HCT116 (cell line): ENCODE measurements at regions not wholly inside any gene's neighbourhood (a gene's known extent, or its start where the extent isn't known, plus 50 kb on each side); places are given as distances from the start of the nearest gene placed in this dataset.
"Not testable (repeated sequence)": the region's sequence is repeated elsewhere in the genome, so short reads cannot be mapped to it uniquely, and the experiment has no call there.

ENCODE experiments used
- ATAC-seq: fragments of 200-7000 bp; cut with Tn5 transposase; 2 replicates; pipeline ENCODE4 v1.9.1; 2020; ENCODE audit warnings: mild to moderate bottlenecking, moderate library complexity
- BruUV-seq: library from RNA; stranded (reverse); fragments of 400-500 nt; replicated peaks from 2 replicates; lab custom pipeline; 2021; lab: Mats Ljungman, UMichigan
- CTCF ChIA-PET: fragments of 300-600 bp; sonication (Branson Sonifier 250); formaldehyde crosslinking; loops from one replicate; lab custom pipeline; 2021; ENCODE audit warnings: antibody characterized with exemption; lab: Charles Lee
- POLR2A ChIA-PET: fragments of 300-600, 350-600 bp; sonication (Branson Sonifier 250); formaldehyde crosslinking; loops from one replicate; lab custom pipeline; 2021; ENCODE audit warnings: antibody characterized with exemption; lab: Charles Lee
- RAD21 ChIA-PET, 2 experiments: fragments of 300-600 bp; sonication (Branson Sonifier 250); formaldehyde crosslinking; loops; one replicate each; lab custom pipeline; 2023; ENCODE audit warnings: low total read pairs in 2 of 2; ENCODE audit not compliant: uncharacterized antibody in 2 of 2, unreplicated experiment in 2 of 2, low non-redundant PET in 1 of 2; lab: Charles Lee
- DNase-seq: peaks from one replicate; pipeline ENCODE4 v3.0.0-alpha.2; 2010; ENCODE audit warnings: low read depth, low spot score
- H2AFZ ChIP-seq: fragments of 200-600 bp; shearing (Covaris generic), sonication (generic); 2 replicates; pipeline ENCODE4 v1.6.1; 2017; ENCODE audit warnings: low read depth, mixed run types, mixed read lengths, antibody characterized with exemption, low read length; ENCODE audit not compliant: poor library complexity, severe bottlenecking
- H3K27ac ChIP-seq: 2 replicates; pipeline ENCODE4 v1.5.1; 2012; ENCODE audit warnings: low read depth, low read length
- H3K27me3 ChIP-seq: fragments of 200-600 bp; sonication (generic); 2 replicates; pipeline ENCODE4 v1.6.1; 2016; ENCODE audit warnings: mixed run types, low read length, mixed read lengths; ENCODE audit not compliant: insufficient read depth
- H3K36me3 ChIP-seq, 2 experiments: fragments of 200-500 bp in 1 of 2; fragments of 200-600 bp in 1 of 2; sonication (Bioruptor generic) in 1 of 2; sonication (generic) in 1 of 2; 2 replicates each; pipeline versions ENCODE4 v1.5.1 to v1.6.1; 2014 to 2016; ENCODE audit warnings: low read length in 2 of 2, inconsistent platforms in 1 of 2, mixed read lengths in 1 of 2, mixed run types in 1 of 2; ENCODE audit not compliant: insufficient read depth in 2 of 2, control insufficient read depth in 1 of 2
- H3K4me1 ChIP-seq, 2 experiments: fragments of 200-600 bp in 1 of 2; sonication (generic) in 1 of 2; 2 replicates each; pipeline versions ENCODE4 v1.5.1 to v1.6.1; 2012 to 2017; ENCODE audit warnings: low read length in 2 of 2, inconsistent platforms in 1 of 2, mild to moderate bottlenecking in 1 of 2, mixed read lengths in 1 of 2, mixed run types in 1 of 2, moderate library complexity in 1 of 2; ENCODE audit not compliant: insufficient read depth in 2 of 2, control insufficient read depth in 1 of 2
- H3K4me2 ChIP-seq: fragments of 200-600 bp; sonication (generic); 2 replicates; pipeline ENCODE4 v1.6.1; 2017; ENCODE audit warnings: mixed run types, low read length, mixed read lengths
- H3K4me3 ChIP-seq, 2 experiments: fragments of 200-600 bp in 1 of 2; sonication (generic) in 1 of 2; replicated peaks in 1 of 2; 2 replicates each; pipeline ENCODE4 v1.5.1; 2011 to 2016; ENCODE audit warnings: low read length in 2 of 2, control low read depth in 1 of 2, low read depth in 1 of 2, mild to moderate bottlenecking in 1 of 2, mixed read lengths in 1 of 2, mixed run types in 1 of 2
- H3K79me2 ChIP-seq: fragments of 200-600 bp; sonication (generic); 2 replicates; pipeline ENCODE4 v1.6.1; 2017; ENCODE audit warnings: mild to moderate bottlenecking, mixed run types, low read length, moderate library complexity, mixed read lengths; ENCODE audit not compliant: insufficient read depth
- H3K9ac ChIP-seq: fragments of 200-600 bp; sonication (generic); 2 replicates; pipeline ENCODE4 v1.6.1; 2016; ENCODE audit warnings: low read length, mixed read lengths
- H3K9me2 ChIP-seq: fragments of 200-600 bp; sonication (generic), shearing (Covaris generic); 2 replicates; pipeline ENCODE4 v1.6.1; 2017; ENCODE audit warnings: mixed run types, mild to moderate bottlenecking, moderate library complexity; ENCODE audit not compliant: insufficient read depth
- H3K9me3 ChIP-seq, 2 experiments: fragments of 200-500 bp in 1 of 2; fragments of 200-600 bp in 1 of 2; sonication (Bioruptor generic) in 1 of 2; sonication (generic) in 1 of 2; 2 replicates each; pipeline ENCODE4 v1.6.1; 2014 to 2017; ENCODE audit warnings: low read length in 2 of 2, mixed read lengths in 2 of 2, inconsistent platforms in 1 of 2, low read depth in 1 of 2, mild to moderate bottlenecking in 1 of 2, mixed run types in 1 of 2, moderate library complexity in 1 of 2; ENCODE audit not compliant: control insufficient read depth in 1 of 2, insufficient read depth in 1 of 2
- H4K20me1 ChIP-seq: fragments of 200-600 bp; sonication (generic), shearing (Covaris generic); 2 replicates; pipeline ENCODE4 v1.6.1; 2017; ENCODE audit warnings: mixed run types, mild to moderate bottlenecking, moderate library complexity; ENCODE audit not compliant: insufficient read depth
- CBX3 ChIP-seq: IDR thresholded peaks from 2 replicates; pipeline ENCODE4 v1.6.1; 2012; ENCODE audit warnings: low read depth
- POLR2A ChIP-seq: IDR thresholded peaks from 2 replicates; pipeline ENCODE4 v1.7.0; 2011; ENCODE audit warnings: borderline replicate concordance; ENCODE audit not compliant: insufficient read depth, insufficient read length; ENCODE audit errors: extremely low read depth
- RAD21 ChIP-seq: IDR thresholded peaks from 2 replicates; pipeline ENCODE4 v1.6.1; 2012; ENCODE audit warnings: low read depth, mild to moderate bottlenecking
- SP1 ChIP-seq: IDR thresholded peaks from 2 replicates; pipeline ENCODE4 v1.6.1; 2012; ENCODE audit warnings: low read depth
- YY1 ChIP-seq: IDR thresholded peaks from 2 replicates; pipeline ENCODE4 v1.6.1; 2011; ENCODE audit warnings: low read length, low read depth, moderate library complexity, mild to moderate bottlenecking; ENCODE audit not compliant: insufficient replicate concordance; ENCODE audit errors: extremely low read depth
- intact Hi-C: fragments of 100-400 bp; cut with micrococcal nuclease; formaldehyde crosslinking; loops from 2 replicates; pipeline ENCODE4 v1.10.0; 2022
- TF ChIP-seq, protein P1 (sequence below): IDR thresholded peaks from 2 replicates; pipeline ENCODE4 v1.6.1; 2012
- TF ChIP-seq, protein P2 (sequence below), 3 experiments: fragments of 200-600 bp in 1 of 3; sonication (generic) in 1 of 3; IDR thresholded peaks in 2 of 3; conservative IDR thresholded peaks in 1 of 3; 2 replicates each; pipeline ENCODE4 v1.5.1; 2012 to 2017; ENCODE audit warnings: low read depth in 2 of 3, low read length in 2 of 3, antibody characterized with exemption in 1 of 3, borderline replicate concordance in 1 of 3, control low read depth in 1 of 3, mild to moderate bottlenecking in 1 of 3, mixed read lengths in 1 of 3, mixed run types in 1 of 3, moderate library complexity in 1 of 3; ENCODE audit not compliant: insufficient read depth in 1 of 3
- TF ChIP-seq, protein P3 (sequence below): IDR thresholded peaks from 2 replicates; pipeline ENCODE4 v1.6.1; 2011; ENCODE audit warnings: mild to moderate bottlenecking, low read length, moderate library complexity; ENCODE audit not compliant: insufficient replicate concordance; ENCODE audit errors: extremely low read depth

DNA sequence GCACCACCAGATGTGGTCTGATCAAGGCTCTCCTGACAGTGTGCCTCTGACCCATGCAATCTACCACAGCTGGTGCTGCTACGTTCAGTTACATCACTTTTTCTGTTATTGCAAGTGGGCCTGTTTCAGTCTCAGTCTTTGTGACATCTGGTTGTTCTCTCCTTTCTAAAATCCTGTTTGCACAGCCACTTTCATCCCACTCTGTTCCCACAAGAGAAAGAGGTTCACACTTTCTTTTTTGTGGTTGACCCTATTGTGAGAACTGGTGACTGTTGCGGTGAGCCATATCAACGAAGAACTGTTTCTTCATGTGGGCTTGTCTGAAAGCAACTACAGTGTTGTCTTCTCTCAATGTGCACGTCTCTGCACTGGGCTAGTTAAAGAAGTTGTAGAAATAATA lies 342.8 kb upstream of the ARPP21 start:
- TF ChIP-seq, protein P1, sequence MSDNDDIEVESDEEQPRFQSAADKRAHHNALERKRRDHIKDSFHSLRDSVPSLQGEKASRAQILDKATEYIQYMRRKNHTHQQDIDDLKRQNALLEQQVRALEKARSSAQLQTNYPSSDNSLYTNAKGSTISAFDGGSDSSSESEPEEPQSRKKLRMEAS: no peak
- TF ChIP-seq SP1: no peak
- no peak for TF ChIP-seq POLR2A
- no peak for TF ChIP-seq YY1
- TF ChIP-seq CBX3: no peak
- TF ChIP-seq RAD21: no peak
- TF ChIP-seq, protein P2, sequence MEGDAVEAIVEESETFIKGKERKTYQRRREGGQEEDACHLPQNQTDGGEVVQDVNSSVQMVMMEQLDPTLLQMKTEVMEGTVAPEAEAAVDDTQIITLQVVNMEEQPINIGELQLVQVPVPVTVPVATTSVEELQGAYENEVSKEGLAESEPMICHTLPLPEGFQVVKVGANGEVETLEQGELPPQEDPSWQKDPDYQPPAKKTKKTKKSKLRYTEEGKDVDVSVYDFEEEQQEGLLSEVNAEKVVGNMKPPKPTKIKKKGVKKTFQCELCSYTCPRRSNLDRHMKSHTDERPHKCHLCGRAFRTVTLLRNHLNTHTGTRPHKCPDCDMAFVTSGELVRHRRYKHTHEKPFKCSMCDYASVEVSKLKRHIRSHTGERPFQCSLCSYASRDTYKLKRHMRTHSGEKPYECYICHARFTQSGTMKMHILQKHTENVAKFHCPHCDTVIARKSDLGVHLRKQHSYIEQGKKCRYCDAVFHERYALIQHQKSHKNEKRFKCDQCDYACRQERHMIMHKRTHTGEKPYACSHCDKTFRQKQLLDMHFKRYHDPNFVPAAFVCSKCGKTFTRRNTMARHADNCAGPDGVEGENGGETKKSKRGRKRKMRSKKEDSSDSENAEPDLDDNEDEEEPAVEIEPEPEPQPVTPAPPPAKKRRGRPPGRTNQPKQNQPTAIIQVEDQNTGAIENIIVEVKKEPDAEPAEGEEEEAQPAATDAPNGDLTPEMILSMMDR (IDR thresholded peaks at IDR 0.05 in 2 of 3, conservative IDR thresholded peaks at IDR 0.05 in 1 of 3; ENCODE audit: borderline replicate concordance in 1 of 3, insufficient read depth in 1 of 3, low read depth in 2 of 3, low read length in 2 of 3): no peak
- TF ChIP-seq, protein P3, sequence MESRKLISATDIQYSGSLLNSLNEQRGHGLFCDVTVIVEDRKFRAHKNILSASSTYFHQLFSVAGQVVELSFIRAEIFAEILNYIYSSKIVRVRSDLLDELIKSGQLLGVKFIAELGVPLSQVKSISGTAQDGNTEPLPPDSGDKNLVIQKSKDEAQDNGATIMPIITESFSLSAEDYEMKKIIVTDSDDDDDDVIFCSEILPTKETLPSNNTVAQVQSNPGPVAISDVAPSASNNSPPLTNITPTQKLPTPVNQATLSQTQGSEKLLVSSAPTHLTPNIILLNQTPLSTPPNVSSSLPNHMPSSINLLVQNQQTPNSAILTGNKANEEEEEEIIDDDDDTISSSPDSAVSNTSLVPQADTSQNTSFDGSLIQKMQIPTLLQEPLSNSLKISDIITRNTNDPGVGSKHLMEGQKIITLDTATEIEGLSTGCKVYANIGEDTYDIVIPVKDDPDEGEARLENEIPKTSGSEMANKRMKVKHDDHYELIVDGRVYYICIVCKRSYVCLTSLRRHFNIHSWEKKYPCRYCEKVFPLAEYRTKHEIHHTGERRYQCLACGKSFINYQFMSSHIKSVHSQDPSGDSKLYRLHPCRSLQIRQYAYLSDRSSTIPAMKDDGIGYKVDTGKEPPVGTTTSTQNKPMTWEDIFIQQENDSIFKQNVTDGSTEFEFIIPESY: no peak
- ChIA-PET RAD21 (no interaction called here), CTCF (no interaction called here), POLR2A (no interaction called here)
- H4K20me1 ChIP-seq: no peaks in the 10 kb centered on the region
- H3K79me2 ChIP-seq: no peaks in the 10 kb centered on the region
- intact Hi-C loops: no loop called here
- H3K27ac ChIP-seq: no peak overlapping the region
- H3K36me3 ChIP-seq: no peaks in the 10 kb centered on the region
- H3K9ac ChIP-seq: no peak overlapping the region
- H3K27me3 ChIP-seq: no peaks in the 10 kb centered on the region
- H3K9me2 ChIP-seq: no peaks in the 10 kb centered on the region
- H3K4me2 ChIP-seq: no peak overlapping the region
- no peaks in the 10 kb centered on the region for H3K4me1 ChIP-seq
- ATAC-seq: no peak
- no peak overlapping the region for H3K4me3 ChIP-seq
- no TSS peak for BruUV-seq
- peaks cover 7 to 23% of the 10 kb centered on the region in 2 experiments; a peak in 2 of 4 replicates for H3K9me3 ChIP-seq
- H2AFZ ChIP-seq: no peak overlapping the region
- DNase-seq: no peak

DNA sequence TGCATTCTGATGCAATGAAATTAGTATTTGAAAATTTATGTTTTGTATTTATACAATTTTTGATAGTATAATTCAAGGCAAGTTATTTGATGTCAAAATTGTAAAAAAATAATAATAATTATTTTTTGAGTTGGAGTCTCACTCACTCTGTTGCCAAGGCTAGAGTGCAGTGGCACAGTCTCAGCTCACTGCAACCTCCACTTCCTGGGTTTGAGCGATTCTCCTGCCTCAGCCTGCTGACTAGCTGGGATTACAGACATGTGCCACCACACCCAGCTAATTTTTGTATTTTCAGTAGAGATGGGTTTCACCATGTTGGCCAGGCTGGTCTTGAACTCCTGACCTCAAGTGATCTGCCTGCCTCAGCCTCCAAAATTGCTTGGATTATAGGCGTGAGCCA lies 342.4 kb upstream of the ARPP21 start:
- H2AFZ ChIP-seq, H3K79me2 ChIP-seq, CTCF ChIA-PET, RAD21 ChIA-PET, ATAC-seq, DNase-seq, H3K4me2 ChIP-seq, H3K36me3 ChIP-seq, POLR2A ChIA-PET, H3K27ac ChIP-seq, intact Hi-C loops, H3K4me1 ChIP-seq, H3K27me3 ChIP-seq, H3K4me3 ChIP-seq, BruUV-seq, H4K20me1 ChIP-seq, H3K9me2 ChIP-seq, H3K9ac ChIP-seq: not testable (repeated sequence)
- peaks cover 7 to 23% of the 10 kb centered on the region in 2 experiments; a peak in 2 of 4 replicates for H3K9me3 ChIP-seq
